ENCODE measurements at regions not wholly inside any gene's neighbourhood (a gene's known extent, or its start where the extent isn't known, plus 50 kb on each side); places are given as distances from the start of the nearest gene placed in this dataset.

DNA sequence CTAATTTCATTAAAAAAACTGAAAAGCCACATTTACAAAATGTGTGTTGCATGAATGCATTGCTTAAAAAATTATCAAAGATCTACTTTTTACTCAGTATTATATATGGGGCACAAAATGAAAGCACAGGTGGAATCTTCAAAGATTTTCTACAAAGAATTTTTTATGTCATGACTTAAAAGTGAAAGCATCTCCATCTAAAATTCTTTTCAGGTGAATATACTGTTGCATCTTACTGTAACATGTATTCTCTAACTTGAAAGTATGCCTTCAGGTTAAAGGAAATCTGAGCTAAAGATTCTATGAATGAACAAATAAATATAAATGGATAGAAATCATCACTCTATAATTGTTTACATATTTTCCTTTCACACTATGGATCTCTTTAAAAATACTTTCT is 66.8 kb upstream of the WDR75 start:
- TF ChIP-seq, protein P1, sequence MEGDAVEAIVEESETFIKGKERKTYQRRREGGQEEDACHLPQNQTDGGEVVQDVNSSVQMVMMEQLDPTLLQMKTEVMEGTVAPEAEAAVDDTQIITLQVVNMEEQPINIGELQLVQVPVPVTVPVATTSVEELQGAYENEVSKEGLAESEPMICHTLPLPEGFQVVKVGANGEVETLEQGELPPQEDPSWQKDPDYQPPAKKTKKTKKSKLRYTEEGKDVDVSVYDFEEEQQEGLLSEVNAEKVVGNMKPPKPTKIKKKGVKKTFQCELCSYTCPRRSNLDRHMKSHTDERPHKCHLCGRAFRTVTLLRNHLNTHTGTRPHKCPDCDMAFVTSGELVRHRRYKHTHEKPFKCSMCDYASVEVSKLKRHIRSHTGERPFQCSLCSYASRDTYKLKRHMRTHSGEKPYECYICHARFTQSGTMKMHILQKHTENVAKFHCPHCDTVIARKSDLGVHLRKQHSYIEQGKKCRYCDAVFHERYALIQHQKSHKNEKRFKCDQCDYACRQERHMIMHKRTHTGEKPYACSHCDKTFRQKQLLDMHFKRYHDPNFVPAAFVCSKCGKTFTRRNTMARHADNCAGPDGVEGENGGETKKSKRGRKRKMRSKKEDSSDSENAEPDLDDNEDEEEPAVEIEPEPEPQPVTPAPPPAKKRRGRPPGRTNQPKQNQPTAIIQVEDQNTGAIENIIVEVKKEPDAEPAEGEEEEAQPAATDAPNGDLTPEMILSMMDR (IDR thresholded peaks at IDR 0.05), result no peak
- TF ChIP-seq EZH2phosphoT487 (IDR thresholded peaks at IDR 0.05), result no peak
